ENCODE measurements at regions not wholly inside any gene's neighbourhood (a gene's known extent, or its start where the extent isn't known, plus 50 kb on each side); places are given as distances from the start of the nearest gene placed in this dataset.

DNA sequence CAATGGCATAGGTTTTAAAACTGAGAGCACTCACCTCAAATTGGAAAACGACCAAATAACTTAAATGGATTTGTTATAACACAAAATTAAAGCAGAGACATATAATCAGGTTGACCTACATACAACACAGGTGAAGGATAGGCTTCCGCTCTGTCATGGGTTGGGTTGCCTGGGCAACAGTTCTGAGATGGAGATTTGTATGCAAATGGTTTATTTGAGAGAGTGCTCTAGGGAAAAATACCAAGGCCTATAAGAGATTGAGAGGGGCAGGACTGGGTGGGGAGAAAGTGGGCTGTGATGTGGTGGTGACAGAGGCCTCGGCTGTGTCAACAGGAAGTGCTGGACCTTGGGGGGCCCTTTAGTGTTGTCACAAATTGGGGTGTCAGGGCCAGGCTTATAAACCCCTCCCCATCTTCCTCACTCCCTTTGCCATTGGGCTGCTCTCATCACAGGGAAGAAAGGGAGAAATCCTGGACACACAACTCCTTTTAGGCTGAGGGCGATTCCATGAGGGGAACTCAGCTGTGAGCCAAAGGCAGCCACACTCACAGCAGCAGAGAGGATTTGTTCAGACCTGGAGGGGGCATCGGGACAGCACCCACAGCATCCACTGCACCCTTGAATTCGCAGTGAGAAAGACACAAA, 105.4 kb upstream of the LYZL1 start:
- TF ChIP-seq, protein P1, sequence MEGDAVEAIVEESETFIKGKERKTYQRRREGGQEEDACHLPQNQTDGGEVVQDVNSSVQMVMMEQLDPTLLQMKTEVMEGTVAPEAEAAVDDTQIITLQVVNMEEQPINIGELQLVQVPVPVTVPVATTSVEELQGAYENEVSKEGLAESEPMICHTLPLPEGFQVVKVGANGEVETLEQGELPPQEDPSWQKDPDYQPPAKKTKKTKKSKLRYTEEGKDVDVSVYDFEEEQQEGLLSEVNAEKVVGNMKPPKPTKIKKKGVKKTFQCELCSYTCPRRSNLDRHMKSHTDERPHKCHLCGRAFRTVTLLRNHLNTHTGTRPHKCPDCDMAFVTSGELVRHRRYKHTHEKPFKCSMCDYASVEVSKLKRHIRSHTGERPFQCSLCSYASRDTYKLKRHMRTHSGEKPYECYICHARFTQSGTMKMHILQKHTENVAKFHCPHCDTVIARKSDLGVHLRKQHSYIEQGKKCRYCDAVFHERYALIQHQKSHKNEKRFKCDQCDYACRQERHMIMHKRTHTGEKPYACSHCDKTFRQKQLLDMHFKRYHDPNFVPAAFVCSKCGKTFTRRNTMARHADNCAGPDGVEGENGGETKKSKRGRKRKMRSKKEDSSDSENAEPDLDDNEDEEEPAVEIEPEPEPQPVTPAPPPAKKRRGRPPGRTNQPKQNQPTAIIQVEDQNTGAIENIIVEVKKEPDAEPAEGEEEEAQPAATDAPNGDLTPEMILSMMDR (IDR thresholded peaks at IDR 0.05; ENCODE audit: low read length): no peak
- TF ChIP-seq EZH2 (optimal IDR thresholded peaks at IDR 0.05; ENCODE audit: low read depth, low read length): no peak
- no peak for TF ChIP-seq EZH2phosphoT487 (IDR thresholded peaks at IDR 0.05; ENCODE audit: low read length)
